Tibial nerve (tissue), 4 donors: ENCODE measurements at regions not wholly inside any gene's neighbourhood (a gene's known extent, or its start where the extent isn't known, plus 50 kb on each side); places are given as distances from the start of the nearest gene placed in this dataset.

Source experiments
- DNase-seq, 2 donors: peaks; one replicate each; pipeline ENCODE4 v3.0.0-alpha.2; 2019; ENCODE audit warnings: low spot score in 2 of 2
- H3K27ac ChIP-seq, 4 donors: fragments of 200-600 bp; sonication (generic) in 3 of 4; one replicate each; pipeline ENCODE4 v1.5.1; 2017 to 2019; ENCODE audit warnings: mild to moderate bottlenecking in 1 of 4
- H3K27me3 ChIP-seq, 2 donors: fragments of 200-600 bp; sonication (generic) in 1 of 2; one replicate each; pipeline versions ENCODE4 v1.5.1 to v1.6.0; 2017 to 2019
- H3K36me3 ChIP-seq, 3 donors: fragments of 200-600 bp; sonication (generic); one replicate each; pipeline ENCODE4 v1.5.1; 2018 to 2019
- H3K4me1 ChIP-seq, 4 donors: fragments of 200-600 bp; sonication (generic) in 3 of 4; one replicate each; pipeline ENCODE4 v1.5.1; 2017 to 2019
- H3K4me3 ChIP-seq, 4 donors: fragments of 200-600 bp; sonication (generic) in 3 of 4; one replicate each; pipeline ENCODE4 v1.5.1; 2017 to 2019; ENCODE audit warnings: mild to moderate bottlenecking in 1 of 4, moderate library complexity in 1 of 4
- H3K9me3 ChIP-seq, 4 donors: fragments of 200-600 bp; sonication (generic) in 3 of 4; one replicate each; pipeline ENCODE4 v1.5.1; 2017 to 2019
- CTCF ChIP-seq, 5 experiments: fragments of 200-600 bp in 3 of 5; fragments of 450-650 bp in 2 of 5; sonication (generic) in 3 of 5; IDR thresholded peaks; one replicate each; pipeline ENCODE4 v1.5.1; 2016 to 2019; ENCODE audit warnings: antibody characterized with exemption in 5 of 5, mild to moderate bottlenecking in 3 of 5, moderate library complexity in 2 of 5
- EP300 ChIP-seq, 2 donors: sonication (generic); formaldehyde crosslinking; IDR thresholded peaks; one replicate each; pipeline ENCODE4 v1.6.1; 2017; ENCODE audit warnings: antibody characterized with exemption in 2 of 2, mild to moderate bottlenecking in 1 of 2
- POLR2A ChIP-seq, 2 donors: fragments of 450-650 bp; IDR thresholded peaks; one replicate each; pipeline ENCODE4 v1.6.1; 2017; ENCODE audit warnings: antibody characterized with exemption in 2 of 2, mild to moderate bottlenecking in 2 of 2, moderate library complexity in 2 of 2
- WGBS, 2 donors: methylation state at CpG; one replicate each; pipeline ENCODE4 v1.1.5; 2018; 5-methylcytosine and 5-hydroxymethylcytosine counted together

- DNase-seq: no peak
- no peak overlapping the region for H3K27ac ChIP-seq
- peaks cover 0 to 19% (median 0%) of the 10 kb centered on the region in 4 donors for H3K9me3 ChIP-seq
- H3K4me1 ChIP-seq: no peaks in the 10 kb centered on the region
- no peak overlapping the region for H3K4me3 ChIP-seq
- H3K27me3 ChIP-seq: no peaks in the 10 kb centered on the region
- H3K36me3 ChIP-seq: no peaks in the 10 kb centered on the region
- WGBS, 2 donors: 54 to 59% methylated on average over 10 of the region's 10 CpGs
- TF ChIP-seq CTCF (IDR thresholded peaks at IDR 0.05) (no peak), EP300 (IDR thresholded peaks at IDR 0.05) (no peak), POLR2A (IDR thresholded peaks at IDR 0.05) (no peak)
These were observed 411.9 kb upstream of the SHH start for GRCh38 chr7:156223935-156224832.

GRCh38 chr7:156222611-156223010 lies 410.3 kb upstream of the SHH start:
- 57 to 64% methylated on average over 4 to 7 of the region's 7 CpGs for WGBS, 2 donors
- no peak for DNase-seq
- Histone ChIP-seq H3K9me3 (peaks cover 0 to 11% (median 0%) of the 10 kb centered on the region in 4 donors), H3K36me3 (no peaks in the 10 kb centered on the region), H3K4me1 (no peaks in the 10 kb centered on the region), H3K4me3 (no peak overlapping the region), H3K27me3 (no peaks in the 10 kb centered on the region), H3K27ac (no peak overlapping the region)
- no peak for TF ChIP-seq EP300 (IDR thresholded peaks at IDR 0.05)
- TF ChIP-seq CTCF (IDR thresholded peaks at IDR 0.05): no peak
- TF ChIP-seq POLR2A (IDR thresholded peaks at IDR 0.05): no peak

- Histone ChIP-seq H3K9me3 (peaks cover 0 to 11% (median 0%) of the 10 kb centered on the region in 4 donors), H3K27ac (no peak overlapping the region), H3K4me1 (no peaks in the 10 kb centered on the region), H3K36me3 (no peaks in the 10 kb centered on the region), H3K27me3 (no peaks in the 10 kb centered on the region), H3K4me3 (no peak overlapping the region)
- DNase-seq: no peak
- WGBS, 2 donors: 92 to 96% methylated on average over 4 of the region's 4 CpGs
- TF ChIP-seq EP300 (IDR thresholded peaks at IDR 0.05): no peak
- no peak for TF ChIP-seq CTCF (IDR thresholded peaks at IDR 0.05)
- TF ChIP-seq POLR2A (IDR thresholded peaks at IDR 0.05): no peak
These were observed 409.9 kb upstream of the SHH start for GRCh38 chr7:156222151-156222550.

GRCh38 chr7:156220701-156221100 lies 408.4 kb upstream of the SHH start:
- no peak for TF ChIP-seq EP300 (IDR thresholded peaks at IDR 0.05)
- TF ChIP-seq CTCF (IDR thresholded peaks at IDR 0.05): no peak
- no peak for TF ChIP-seq POLR2A (IDR thresholded peaks at IDR 0.05)
- 85 to 87% methylated on average over 10 of the region's 10 CpGs for WGBS, 2 donors
- Histone ChIP-seq H3K27me3 (no peaks in the 10 kb centered on the region), H3K4me1 (no peaks in the 10 kb centered on the region), H3K4me3 (no peak overlapping the region), H3K27ac (no peak overlapping the region), H3K36me3 (no peaks in the 10 kb centered on the region), H3K9me3 (peaks cover 0 to 10% (median 0%) of the 10 kb centered on the region in 4 donors)
- no peak for DNase-seq

- DNase-seq: no peak
- Histone ChIP-seq H3K36me3 (no peaks in the 10 kb centered on the region), H3K27me3 (no peaks in the 10 kb centered on the region), H3K4me1 (no peaks in the 10 kb centered on the region), H3K27ac (no peak overlapping the region), H3K9me3 (peaks cover 0 to 8% (median 0%) of the 10 kb centered on the region in 4 donors), H3K4me3 (no peak overlapping the region)
- WGBS, 2 donors: 83 to 87% methylated on average over 15 to 16 of the region's 16 CpGs
- TF ChIP-seq POLR2A (IDR thresholded peaks at IDR 0.05): no peak
- TF ChIP-seq EP300 (IDR thresholded peaks at IDR 0.05): no peak
- no peak for TF ChIP-seq CTCF (IDR thresholded peaks at IDR 0.05)
These were observed 407.9 kb upstream of the SHH start for GRCh38 chr7:156220078-156220605.
